Lower lobe of right lung (tissue), 2 donors: ENCODE measurements at regions not wholly inside any gene's neighbourhood (a gene's known extent, or its start where the extent isn't known, plus 50 kb on each side); places are given as distances from the start of the nearest gene placed in this dataset.

Source experiments
- ATAC-seq, 2 donors: fragments of 200-7000 bp; cut with Tn5 transposase; one replicate each; pipeline ENCODE4 v1.9.1; 2020 to 2022; ENCODE audit warnings: mild to moderate bottlenecking in 2 of 2, moderate library complexity in 2 of 2
- DNase-seq: peaks from one replicate; pipeline ENCODE4 v3.0.0-alpha.2; 2020
- H3K27ac ChIP-seq: fragments of 200-600 bp; one replicate; pipeline ENCODE4 v1.8.0; 2022
- H3K27me3 ChIP-seq: fragments of 200-600 bp; one replicate; pipeline ENCODE4 v1.8.0; 2022; ENCODE audit warnings: low read depth
- H3K36me3 ChIP-seq: fragments of 200-600 bp; one replicate; pipeline ENCODE4 v1.8.0; 2022; ENCODE audit warnings: mild to moderate bottlenecking
- H3K4me1 ChIP-seq: fragments of 200-600 bp; one replicate; pipeline ENCODE4 v1.8.0; 2022
- H3K4me3 ChIP-seq: fragments of 200-600 bp; one replicate; pipeline ENCODE4 v1.8.0; 2022; ENCODE audit warnings: mild to moderate bottlenecking
- H3K9me3 ChIP-seq: fragments of 200-600 bp; one replicate; pipeline ENCODE4 v1.8.0; 2022
- CTCF ChIP-seq: fragments of 200-600 bp; IDR thresholded peaks from one replicate; pipeline ENCODE4 v1.8.0; 2022; ENCODE audit warnings: antibody characterized with exemption, mild to moderate bottlenecking
- intact Hi-C: fragments of 100-400 bp; cut with DNase I; formaldehyde crosslinking; loops from one replicate; pipeline ENCODE4 v1.11.0; 2022
- donor health status: DM: no; HTN: yes; CAD: no; lungs with severe emphysema.

DNA sequence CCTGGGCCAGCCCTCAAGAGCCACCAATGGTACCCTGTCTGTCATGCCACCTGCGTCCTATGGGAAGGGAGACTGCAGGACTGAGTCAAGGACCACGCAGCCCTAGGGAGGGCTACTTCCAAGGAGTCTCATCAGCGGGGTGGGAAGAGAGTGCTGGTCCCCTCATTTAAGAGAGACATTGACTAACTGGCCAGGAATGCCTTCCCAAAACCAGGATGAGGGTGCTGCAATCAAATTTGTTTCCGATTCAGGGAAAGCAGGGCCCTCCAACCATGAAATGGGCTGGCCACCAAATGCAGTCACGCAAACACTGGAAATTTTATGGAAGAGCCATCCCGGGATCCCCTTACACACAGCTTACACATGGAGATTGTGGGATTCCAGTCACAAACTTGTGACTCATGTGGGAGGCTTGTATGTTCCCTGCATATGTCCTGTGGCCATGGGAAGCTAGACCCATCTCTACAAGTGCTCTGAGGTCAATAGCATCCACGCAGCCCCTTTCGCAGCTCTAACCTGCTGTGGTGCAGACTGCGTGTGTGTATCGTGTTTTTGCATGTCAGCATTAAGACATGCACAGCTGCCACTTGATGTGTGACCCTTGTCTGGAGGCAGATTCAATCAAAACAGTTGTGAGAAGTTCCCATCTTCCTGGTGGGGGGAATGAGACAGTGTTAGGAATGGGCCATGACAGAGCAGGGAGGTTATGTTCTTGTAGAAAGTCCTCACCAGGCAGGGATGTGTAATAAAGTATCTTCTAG lies 53.0 kb upstream of the CST7 start:
- no peak overlapping the region for H3K4me3 ChIP-seq
- no peak overlapping the region for H3K27ac ChIP-seq
- ATAC-seq = no peak
- no peaks in the 10 kb centered on the region for H3K27me3 ChIP-seq
- H3K36me3 ChIP-seq = no peaks in the 10 kb centered on the region
- DNase-seq = no peak
- H3K4me1 ChIP-seq = no peaks in the 10 kb centered on the region
- no peak for TF ChIP-seq CTCF
- peaks cover 15% of the 10 kb centered on the region for H3K9me3 ChIP-seq
- intact Hi-C loops = no loop called here

DNA sequence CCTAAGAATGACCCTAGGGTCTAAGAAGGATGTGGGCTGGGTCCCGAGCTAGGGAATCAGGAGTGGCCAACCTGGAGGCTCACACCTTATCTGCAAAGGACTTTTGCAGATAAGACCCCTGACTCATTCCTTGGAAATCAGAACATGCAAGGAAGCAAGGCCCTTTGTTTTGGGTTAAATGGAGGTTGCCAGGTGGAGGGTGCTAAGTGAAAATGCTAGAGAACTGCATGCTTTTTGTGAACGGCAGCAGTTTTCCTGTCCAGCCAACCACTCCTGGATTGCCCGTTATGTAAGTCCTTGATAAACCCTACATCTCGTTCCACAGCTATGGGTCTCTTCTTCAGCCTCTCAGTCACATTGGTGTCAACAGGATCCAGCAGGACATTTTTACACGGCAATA lies 52.1 kb upstream of the CST7 start:
- Histone ChIP-seq H3K4me3 (no peak overlapping the region), H3K9me3 (peaks cover 15% of the 10 kb centered on the region), H3K36me3 (no peaks in the 10 kb centered on the region), H3K27me3 (no peaks in the 10 kb centered on the region), H3K27ac (no peak overlapping the region), H3K4me1 (no peaks in the 10 kb centered on the region)
- no peak for DNase-seq
- intact Hi-C loops = no loop called here
- ATAC-seq = no peak
- TF ChIP-seq CTCF = no peak

- Histone ChIP-seq H3K4me1 (no peaks in the 10 kb centered on the region), H3K36me3 (no peaks in the 10 kb centered on the region), H3K4me3 (no peak overlapping the region), H3K27ac (no peak overlapping the region), H3K27me3 (no peaks in the 10 kb centered on the region), H3K9me3 (peaks cover 15% of the 10 kb centered on the region)
- intact Hi-C loops = no loop called here
- ATAC-seq = no peak
- DNase-seq = no peak
- TF ChIP-seq CTCF = no peak
Measured at GRCh38 chr20:24897974-24898373, 51.1 kb upstream of the CST7 start.

GRCh38 chr20:24899153-24899552 lies 49.9 kb upstream of the CST7 start:
- Histone ChIP-seq H3K4me3 (no peak overlapping the region), H3K27me3 (no peaks in the 10 kb centered on the region), H3K27ac (no peak overlapping the region), H3K36me3 (no peaks in the 10 kb centered on the region), H3K4me1 (no peaks in the 10 kb centered on the region), H3K9me3 (peaks cover 15% of the 10 kb centered on the region)
- DNase-seq (no peak), ATAC-seq (no peak)
- intact Hi-C loops = no loop called here
- no peak for TF ChIP-seq CTCF
